Kidney epithelial cell (primary cell): ENCODE measurements at regions not wholly inside any gene's neighbourhood (a gene's known extent, or its start where the extent isn't known, plus 50 kb on each side); places are given as distances from the start of the nearest gene placed in this dataset.

Experiments used
- DNase-seq: peaks from one replicate; pipeline ENCODE4 v3.0.0-alpha.2; 2010; ENCODE audit warnings: low read depth
- H3K27me3 ChIP-seq: 2 replicates; pipeline ENCODE4 v1.6.0; 2011; ENCODE audit warnings: low read length; ENCODE audit not compliant: control insufficient read depth, insufficient read depth
- H3K36me3 ChIP-seq: 2 replicates; pipeline ENCODE4 v1.5.1; 2011; ENCODE audit warnings: low read length; ENCODE audit not compliant: control insufficient read depth, insufficient read depth
- H3K4me3 ChIP-seq: 2 replicates; pipeline ENCODE4 v1.5.1; 2011; ENCODE audit warnings: low read depth, mild to moderate bottlenecking, control low read depth, low read length
- TF ChIP-seq, protein P1 (sequence below): IDR thresholded peaks from 2 replicates; pipeline ENCODE4 v1.5.1; 2011; ENCODE audit warnings: mild to moderate bottlenecking, moderate library complexity, low read length, control low read depth, inconsistent platforms; ENCODE audit not compliant: insufficient read depth, poor library complexity, severe bottlenecking

DNA sequence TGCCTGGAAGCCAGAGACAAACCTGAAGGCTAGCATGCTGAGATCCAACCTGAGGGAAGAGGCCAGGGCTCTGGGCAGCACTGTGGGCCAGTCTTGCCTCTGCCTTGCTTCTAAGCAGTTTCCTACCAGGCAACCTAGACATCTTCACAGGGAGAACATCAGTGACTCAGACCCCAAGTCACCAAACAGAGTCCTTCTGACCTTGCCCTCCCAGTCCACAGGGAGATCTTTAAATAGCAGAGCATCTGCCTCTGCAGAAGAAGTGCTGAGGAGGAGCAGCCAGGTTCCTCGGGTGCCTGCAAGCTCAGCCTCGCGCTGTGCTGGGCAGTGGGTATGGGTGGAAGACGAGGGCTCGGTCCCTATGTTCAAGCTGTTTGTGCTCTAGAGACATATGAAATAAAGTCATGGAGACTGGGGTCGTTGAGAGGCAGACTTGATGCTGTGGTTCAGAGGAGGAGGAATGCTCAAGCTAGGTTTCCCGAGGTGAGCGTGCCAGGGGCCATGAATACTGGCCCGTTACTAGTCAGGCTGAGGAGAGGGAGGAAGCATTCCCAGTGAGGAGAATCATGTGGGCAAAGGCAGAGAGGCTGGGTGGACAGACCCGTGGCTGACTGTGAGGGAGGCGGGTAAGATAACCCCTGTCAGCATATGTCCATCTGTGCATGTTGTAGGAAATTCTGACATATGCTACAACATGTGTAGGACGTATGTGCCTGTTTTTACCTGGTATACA, 66.5 kb downstream of the BOLA3 start:
- H3K4me3 ChIP-seq, result no peak overlapping the region
- H3K27me3 ChIP-seq, result no peaks in the 10 kb centered on the region
- H3K36me3 ChIP-seq, result no peaks in the 10 kb centered on the region
- DNase-seq, result no peak
- TF ChIP-seq, protein P1, sequence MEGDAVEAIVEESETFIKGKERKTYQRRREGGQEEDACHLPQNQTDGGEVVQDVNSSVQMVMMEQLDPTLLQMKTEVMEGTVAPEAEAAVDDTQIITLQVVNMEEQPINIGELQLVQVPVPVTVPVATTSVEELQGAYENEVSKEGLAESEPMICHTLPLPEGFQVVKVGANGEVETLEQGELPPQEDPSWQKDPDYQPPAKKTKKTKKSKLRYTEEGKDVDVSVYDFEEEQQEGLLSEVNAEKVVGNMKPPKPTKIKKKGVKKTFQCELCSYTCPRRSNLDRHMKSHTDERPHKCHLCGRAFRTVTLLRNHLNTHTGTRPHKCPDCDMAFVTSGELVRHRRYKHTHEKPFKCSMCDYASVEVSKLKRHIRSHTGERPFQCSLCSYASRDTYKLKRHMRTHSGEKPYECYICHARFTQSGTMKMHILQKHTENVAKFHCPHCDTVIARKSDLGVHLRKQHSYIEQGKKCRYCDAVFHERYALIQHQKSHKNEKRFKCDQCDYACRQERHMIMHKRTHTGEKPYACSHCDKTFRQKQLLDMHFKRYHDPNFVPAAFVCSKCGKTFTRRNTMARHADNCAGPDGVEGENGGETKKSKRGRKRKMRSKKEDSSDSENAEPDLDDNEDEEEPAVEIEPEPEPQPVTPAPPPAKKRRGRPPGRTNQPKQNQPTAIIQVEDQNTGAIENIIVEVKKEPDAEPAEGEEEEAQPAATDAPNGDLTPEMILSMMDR, result no peak

DNA sequence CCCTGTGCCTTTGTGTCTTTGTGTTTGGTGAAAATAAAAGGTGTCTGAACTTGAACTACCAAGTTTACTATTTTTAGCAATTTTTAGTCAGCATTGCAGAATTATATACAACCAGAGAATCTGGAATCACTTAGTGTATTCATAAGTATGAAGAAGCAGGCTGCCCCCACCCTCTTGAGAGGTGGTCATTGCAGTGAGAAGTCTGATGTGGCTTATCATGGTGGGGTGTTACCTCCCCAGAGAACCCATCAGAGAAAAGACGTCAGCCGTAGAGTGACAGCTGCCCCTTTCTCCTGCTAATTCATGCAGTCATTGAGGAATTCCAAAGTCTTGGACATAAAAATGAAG, 66.0 kb downstream of the BOLA3 start:
- DNase-seq, result no peak
- Histone ChIP-seq H3K4me3 (no peak overlapping the region), H3K36me3 (no peaks in the 10 kb centered on the region), H3K27me3 (no peaks in the 10 kb centered on the region)
- TF ChIP-seq, protein P1, result no peak

DNA sequence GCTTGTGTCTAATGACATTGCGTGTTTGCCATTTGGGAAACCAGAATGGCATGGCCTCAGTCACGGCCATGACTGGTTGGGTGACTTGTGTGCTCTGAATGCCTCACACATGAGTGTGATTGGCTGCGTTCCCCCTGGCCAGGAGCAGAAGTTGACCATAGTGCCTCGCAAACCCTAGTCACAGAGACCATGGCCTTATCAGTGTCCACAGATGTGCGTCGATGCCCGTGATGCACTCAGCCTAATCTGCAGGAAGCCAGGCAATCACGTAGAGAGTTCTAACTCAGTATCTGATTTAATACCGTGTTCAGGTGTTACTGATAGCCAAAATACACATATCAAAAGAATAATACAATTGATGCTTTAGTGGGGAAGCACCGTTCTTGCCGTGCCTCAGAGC, 64.0 kb downstream of the BOLA3 start:
- peaks cover 1% of the 10 kb centered on the region for H3K36me3 ChIP-seq
- TF ChIP-seq, protein P1, result no peak
- no peaks in the 10 kb centered on the region for H3K27me3 ChIP-seq
- no peak for DNase-seq
- no peak overlapping the region for H3K4me3 ChIP-seq
